ENCODE measurements at regions not wholly inside any gene's neighbourhood (a gene's known extent, or its start where the extent isn't known, plus 50 kb on each side); places are given as distances from the start of the nearest gene placed in this dataset.

DNA sequence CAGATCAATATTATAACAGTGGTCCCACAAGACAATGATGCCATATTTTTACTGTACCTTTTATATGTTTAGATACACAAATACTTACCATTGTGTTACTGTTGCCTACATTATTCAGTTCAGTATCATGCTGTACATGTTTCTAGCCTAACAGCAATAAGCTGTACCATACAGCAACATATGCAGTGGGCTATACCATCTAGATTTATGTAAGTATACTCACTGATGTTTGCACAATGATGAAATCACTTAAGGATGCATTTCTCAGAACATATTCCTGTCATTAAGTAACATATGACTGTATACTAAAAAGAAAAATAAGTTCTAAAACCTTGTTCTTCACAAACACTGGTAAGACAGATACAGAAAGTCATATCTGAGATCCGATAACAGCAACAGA lies 468.6 kb upstream of the SEMA3A start (continued):
- TF ChIP-seq JUNB (IDR thresholded peaks at IDR 0.05; ENCODE audit: unreplicated experiment) = no peak
- TF ChIP-seq, protein P1, sequence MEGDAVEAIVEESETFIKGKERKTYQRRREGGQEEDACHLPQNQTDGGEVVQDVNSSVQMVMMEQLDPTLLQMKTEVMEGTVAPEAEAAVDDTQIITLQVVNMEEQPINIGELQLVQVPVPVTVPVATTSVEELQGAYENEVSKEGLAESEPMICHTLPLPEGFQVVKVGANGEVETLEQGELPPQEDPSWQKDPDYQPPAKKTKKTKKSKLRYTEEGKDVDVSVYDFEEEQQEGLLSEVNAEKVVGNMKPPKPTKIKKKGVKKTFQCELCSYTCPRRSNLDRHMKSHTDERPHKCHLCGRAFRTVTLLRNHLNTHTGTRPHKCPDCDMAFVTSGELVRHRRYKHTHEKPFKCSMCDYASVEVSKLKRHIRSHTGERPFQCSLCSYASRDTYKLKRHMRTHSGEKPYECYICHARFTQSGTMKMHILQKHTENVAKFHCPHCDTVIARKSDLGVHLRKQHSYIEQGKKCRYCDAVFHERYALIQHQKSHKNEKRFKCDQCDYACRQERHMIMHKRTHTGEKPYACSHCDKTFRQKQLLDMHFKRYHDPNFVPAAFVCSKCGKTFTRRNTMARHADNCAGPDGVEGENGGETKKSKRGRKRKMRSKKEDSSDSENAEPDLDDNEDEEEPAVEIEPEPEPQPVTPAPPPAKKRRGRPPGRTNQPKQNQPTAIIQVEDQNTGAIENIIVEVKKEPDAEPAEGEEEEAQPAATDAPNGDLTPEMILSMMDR (conservative IDR thresholded peaks at IDR 0.05; ENCODE audit: low read depth in 2 of 2) = no peak

DNA sequence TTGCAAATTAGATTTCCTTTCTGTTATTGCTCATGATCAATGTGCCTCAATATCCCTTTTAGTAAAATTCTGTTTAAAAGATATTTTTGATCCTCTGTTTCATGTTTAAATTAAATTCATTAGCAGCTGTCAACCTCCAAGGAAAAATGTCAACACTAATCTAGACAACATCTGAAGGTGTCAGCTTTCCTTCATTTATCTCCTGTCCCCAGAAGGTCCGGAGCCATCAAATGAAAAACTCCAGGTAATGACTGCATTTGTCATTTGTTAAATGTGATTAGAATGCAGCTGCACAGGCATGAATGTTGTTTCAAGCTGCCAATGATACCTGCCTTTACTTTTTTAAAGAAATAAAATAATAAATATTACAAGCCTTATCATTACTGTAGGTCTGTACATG lies 463.7 kb upstream of the SEMA3A start:
- H3K27ac Mint-ChIP-seq = no peak overlapping the region
- Histone ChIP-seq H3K9me2 (ENCODE audit: insufficient read depth) (no peaks in the 10 kb centered on the region), H3F3A (replicated peaks; ENCODE audit: low read depth) (no peaks in the 10 kb centered on the region), H3K27ac (ENCODE audit: low read depth) (no peak overlapping the region), H3K79me2 (replicated peaks; ENCODE audit: insufficient read depth) (no peaks in the 10 kb centered on the region), H3K4me2 (no peak overlapping the region), H4K20me1 (replicated peaks; ENCODE audit: insufficient read depth) (no peaks in the 10 kb centered on the region), H3K36me3 (ENCODE audit: insufficient read depth) (no peaks in the 10 kb centered on the region), H3K27me3 (ENCODE audit: insufficient read depth) (no peaks in the 10 kb centered on the region), H3K4me1 (ENCODE audit: insufficient read depth) (no peaks in the 10 kb centered on the region), H3K4me3 (no peak overlapping the region), H2AFZ (no peak overlapping the region)
- H3K9me3 Mint-ChIP-seq = no peaks in the 10 kb centered on the region
- no peaks in the 10 kb centered on the region for H3K36me3 Mint-ChIP-seq (ENCODE audit: low read depth)
- TF ChIP-seq CREB1 (CRISPR knock-in tag; IDR thresholded peaks at IDR 0.05; ENCODE audit: low read depth) = no peak
- H3K4me1 Mint-ChIP-seq = no peaks in the 10 kb centered on the region
- ATAC-seq (no peak), DNase-seq (ENCODE audit: low spot score) (no peak)
- no peak overlapping the region for H3K4me3 Mint-ChIP-seq
- no peaks in the 10 kb centered on the region for H3K27me3 Mint-ChIP-seq (ENCODE audit: insufficient read depth, low read depth, poor library complexity)

DNA sequence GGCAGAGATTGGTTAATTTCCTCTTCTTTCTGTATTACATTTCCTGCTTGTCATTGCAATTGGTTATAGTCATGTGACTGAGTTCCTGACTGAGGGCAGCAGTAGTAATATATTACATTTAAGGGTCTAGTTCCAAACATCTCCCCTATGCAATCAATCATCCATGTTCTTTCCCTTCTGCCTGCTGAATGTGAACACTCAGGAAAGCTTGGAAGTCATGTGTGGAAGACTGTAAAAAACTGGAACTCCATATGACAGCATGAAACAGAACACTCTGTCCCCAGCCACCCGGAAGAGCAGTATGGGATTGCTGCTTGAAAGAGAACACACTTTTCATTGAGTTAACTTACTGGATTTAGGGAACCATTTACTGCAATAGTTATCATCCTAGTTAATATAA lies 459.7 kb upstream of the SEMA3A start:
- Mint-ChIP-seq H3K27me3 (ENCODE audit: insufficient read depth, low read depth, poor library complexity) (no peaks in the 10 kb centered on the region), H3K4me3 (no peak overlapping the region), H3K9me3 (no peaks in the 10 kb centered on the region), H3K36me3 (ENCODE audit: low read depth) (no peaks in the 10 kb centered on the region), H3K4me1 (no peaks in the 10 kb centered on the region), H3K27ac (no peak overlapping the region)
- H3K36me3 ChIP-seq (ENCODE audit: insufficient read depth) = no peaks in the 10 kb centered on the region
- DNase-seq (ENCODE audit: low spot score) = no peak
- no peak overlapping the region for H2AFZ ChIP-seq
- TF ChIP-seq STAT1 (IDR thresholded peaks at IDR 0.05; ENCODE audit: unreplicated experiment) (no peak), NANOG (IDR thresholded peaks at IDR 0.05; ENCODE audit: borderline replicate concordance) (no peak), ZNF331 (CRISPR knock-in tag; IDR thresholded peaks at IDR 0.05; ENCODE audit: low read depth) (no peak), ZNF114 (CRISPR knock-in tag; IDR thresholded peaks at IDR 0.05) (no peak), EZH2phosphoT487 (IDR thresholded peaks at IDR 0.05; ENCODE audit: unreplicated experiment) (no peak)
- TF ChIP-seq, protein P2, sequence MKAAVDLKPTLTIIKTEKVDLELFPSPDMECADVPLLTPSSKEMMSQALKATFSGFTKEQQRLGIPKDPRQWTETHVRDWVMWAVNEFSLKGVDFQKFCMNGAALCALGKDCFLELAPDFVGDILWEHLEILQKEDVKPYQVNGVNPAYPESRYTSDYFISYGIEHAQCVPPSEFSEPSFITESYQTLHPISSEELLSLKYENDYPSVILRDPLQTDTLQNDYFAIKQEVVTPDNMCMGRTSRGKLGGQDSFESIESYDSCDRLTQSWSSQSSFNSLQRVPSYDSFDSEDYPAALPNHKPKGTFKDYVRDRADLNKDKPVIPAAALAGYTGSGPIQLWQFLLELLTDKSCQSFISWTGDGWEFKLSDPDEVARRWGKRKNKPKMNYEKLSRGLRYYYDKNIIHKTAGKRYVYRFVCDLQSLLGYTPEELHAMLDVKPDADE (IDR thresholded peaks at IDR 0.05) = no peak
- TF ChIP-seq, protein P3, sequence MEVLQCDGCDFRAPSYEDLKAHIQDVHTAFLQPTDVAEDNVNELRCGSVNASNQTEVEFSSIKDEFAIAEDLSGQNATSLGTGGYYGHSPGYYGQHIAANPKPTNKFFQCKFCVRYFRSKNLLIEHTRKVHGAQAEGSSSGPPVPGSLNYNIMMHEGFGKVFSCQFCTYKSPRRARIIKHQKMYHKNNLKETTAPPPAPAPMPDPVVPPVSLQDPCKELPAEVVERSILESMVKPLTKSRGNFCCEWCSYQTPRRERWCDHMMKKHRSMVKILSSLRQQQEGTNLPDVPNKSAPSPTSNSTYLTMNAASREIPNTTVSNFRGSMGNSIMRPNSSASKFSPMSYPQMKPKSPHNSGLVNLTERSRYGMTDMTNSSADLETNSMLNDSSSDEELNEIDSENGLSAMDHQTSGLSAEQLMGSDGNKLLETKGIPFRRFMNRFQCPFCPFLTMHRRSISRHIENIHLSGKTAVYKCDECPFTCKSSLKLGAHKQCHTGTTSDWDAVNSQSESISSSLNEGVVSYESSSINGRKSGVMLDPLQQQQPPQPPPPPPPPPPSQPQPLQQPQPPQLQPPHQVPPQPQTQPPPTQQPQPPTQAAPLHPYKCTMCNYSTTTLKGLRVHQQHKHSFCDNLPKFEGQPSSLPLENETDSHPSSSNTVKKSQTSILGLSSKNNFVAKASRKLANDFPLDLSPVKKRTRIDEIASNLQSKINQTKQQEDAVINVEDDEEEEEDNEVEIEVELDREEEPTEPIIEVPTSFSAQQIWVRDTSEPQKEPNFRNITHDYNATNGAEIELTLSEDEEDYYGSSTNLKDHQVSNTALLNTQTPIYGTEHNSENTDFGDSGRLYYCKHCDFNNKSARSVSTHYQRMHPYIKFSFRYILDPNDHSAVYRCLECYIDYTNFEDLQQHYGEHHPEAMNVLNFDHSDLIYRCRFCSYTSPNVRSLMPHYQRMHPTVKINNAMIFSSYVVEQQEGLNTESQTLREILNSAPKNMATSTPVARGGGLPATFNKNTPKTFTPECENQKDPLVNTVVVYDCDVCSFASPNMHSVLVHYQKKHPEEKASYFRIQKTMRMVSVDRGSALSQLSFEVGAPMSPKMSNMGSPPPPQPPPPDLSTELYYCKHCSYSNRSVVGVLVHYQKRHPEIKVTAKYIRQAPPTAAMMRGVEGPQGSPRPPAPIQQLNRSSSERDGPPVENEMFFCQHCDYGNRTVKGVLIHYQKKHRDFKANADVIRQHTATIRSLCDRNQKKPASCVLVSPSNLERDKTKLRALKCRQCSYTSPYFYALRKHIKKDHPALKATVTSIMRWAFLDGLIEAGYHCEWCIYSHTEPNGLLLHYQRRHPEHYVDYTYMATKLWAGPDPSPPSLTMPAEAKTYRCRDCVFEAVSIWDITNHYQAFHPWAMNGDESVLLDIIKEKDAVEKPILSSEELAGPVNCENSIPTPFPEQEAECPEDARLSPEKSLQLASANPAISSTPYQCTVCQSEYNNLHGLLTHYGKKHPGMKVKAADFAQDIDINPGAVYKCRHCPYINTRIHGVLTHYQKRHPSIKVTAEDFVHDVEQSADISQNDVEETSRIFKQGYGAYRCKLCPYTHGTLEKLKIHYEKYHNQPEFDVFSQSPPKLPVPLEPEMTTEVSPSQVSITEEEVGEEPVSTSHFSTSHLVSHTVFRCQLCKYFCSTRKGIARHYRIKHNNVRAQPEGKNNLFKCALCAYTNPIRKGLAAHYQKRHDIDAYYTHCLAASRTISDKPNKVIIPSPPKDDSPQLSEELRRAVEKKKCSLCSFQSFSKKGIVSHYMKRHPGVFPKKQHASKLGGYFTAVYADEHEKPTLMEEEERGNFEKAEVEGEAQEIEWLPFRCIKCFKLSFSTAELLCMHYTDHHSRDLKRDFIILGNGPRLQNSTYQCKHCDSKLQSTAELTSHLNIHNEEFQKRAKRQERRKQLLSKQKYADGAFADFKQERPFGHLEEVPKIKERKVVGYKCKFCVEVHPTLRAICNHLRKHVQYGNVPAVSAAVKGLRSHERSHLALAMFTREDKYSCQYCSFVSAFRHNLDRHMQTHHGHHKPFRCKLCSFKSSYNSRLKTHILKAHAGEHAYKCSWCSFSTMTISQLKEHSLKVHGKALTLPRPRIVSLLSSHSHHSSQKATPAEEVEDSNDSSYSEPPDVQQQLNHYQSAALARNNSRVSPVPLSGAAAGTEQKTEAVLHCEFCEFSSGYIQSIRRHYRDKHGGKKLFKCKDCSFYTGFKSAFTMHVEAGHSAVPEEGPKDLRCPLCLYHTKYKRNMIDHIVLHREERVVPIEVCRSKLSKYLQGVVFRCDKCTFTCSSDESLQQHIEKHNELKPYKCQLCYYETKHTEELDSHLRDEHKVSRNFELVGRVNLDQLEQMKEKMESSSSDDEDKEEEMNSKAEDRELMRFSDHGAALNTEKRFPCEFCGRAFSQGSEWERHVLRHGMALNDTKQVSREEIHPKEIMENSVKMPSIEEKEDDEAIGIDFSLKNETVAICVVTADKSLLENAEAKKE (CRISPR knock-in tag; IDR thresholded peaks at IDR 0.05) = no peak
- no peaks in the 10 kb centered on the region for H3K79me2 ChIP-seq (replicated peaks; ENCODE audit: insufficient read depth)
- ATAC-seq = no peak
- no peaks in the 10 kb centered on the region for H3K9me2 ChIP-seq (ENCODE audit: insufficient read depth)
- no peaks in the 10 kb centered on the region for H3K27me3 ChIP-seq (ENCODE audit: insufficient read depth)
- H4K20me1 ChIP-seq (replicated peaks; ENCODE audit: insufficient read depth) = no peaks in the 10 kb centered on the region
- H3K4me3 ChIP-seq = no peak overlapping the region
- H3F3A ChIP-seq (replicated peaks; ENCODE audit: low read depth) = no peaks in the 10 kb centered on the region
- no peaks in the 10 kb centered on the region for H3K4me1 ChIP-seq (ENCODE audit: insufficient read depth)
- no peak overlapping the region for H3K4me2 ChIP-seq
- H3K27ac ChIP-seq (ENCODE audit: low read depth) = no peak overlapping the region

Data from GM23338 (cell line).